B cell (primary cell): ENCODE measurements at regions not wholly inside any gene's neighbourhood (a gene's known extent, or its start where the extent isn't known, plus 50 kb on each side); places are given as distances from the start of the nearest gene placed in this dataset.

Experiments
- ATAC-seq: fragments of 200-7000 bp; cut with Tn5 transposase; one replicate; pipeline ENCODE4 v1.10.0; 2021; ENCODE audit warnings: low read depth, mild to moderate bottlenecking, moderate number of reproducible peaks, moderate library complexity
- CTCF ChIA-PET: fragments of 350-600 bp; sonication (Branson Sonifier 250); formaldehyde crosslinking; loops from one replicate; lab custom pipeline; 2021; ENCODE audit warnings: antibody characterized with exemption, inconsistent platforms; lab: Charles Lee
- POLR2A ChIA-PET: fragments of 350-600 bp; sonication (Branson Sonifier 250); formaldehyde crosslinking; loops from one replicate; lab custom pipeline; 2021; ENCODE audit warnings: antibody characterized with exemption; lab: Charles Lee
- DNase-seq: peaks from one replicate; pipeline ENCODE4 v3.0.0; 2013
- H2AFZ ChIP-seq: 2 replicates; pipeline ENCODE4 v1.6.1; 2012; ENCODE audit warnings: mild to moderate bottlenecking, low read depth, low read length; ENCODE audit not compliant: insufficient read depth, poor library complexity, severe bottlenecking
- H3K27ac ChIP-seq, 2 donors: 1 replicate in 1 of 2; 2 replicates in 1 of 2; pipeline ENCODE4 v1.5.1; 2012 to 2013; ENCODE audit warnings: low read length in 2 of 2, mild to moderate bottlenecking in 2 of 2, moderate library complexity in 1 of 2
- H3K27me3 ChIP-seq, 4 experiments: fragments of 200-600 bp in 1 of 4; sonication (generic) in 1 of 4; replicated peaks in 1 of 4; 1 replicate in 2 of 4; 2 replicates in 2 of 4; pipeline versions ENCODE4 v1.6.1 to v1.7.0; 2013 to 2016; ENCODE audit warnings: low read length in 3 of 4, mild to moderate bottlenecking in 2 of 4, mixed read lengths in 1 of 4, moderate library complexity in 1 of 4; ENCODE audit not compliant: insufficient read depth in 4 of 4, control insufficient read depth in 3 of 4; ENCODE audit errors: control extremely low read depth in 1 of 4
- H3K36me3 ChIP-seq, 2 experiments: replicated peaks in 1 of 2; 1 replicate in 1 of 2; 2 replicates in 1 of 2; pipeline versions ENCODE4 v1.6.1 to v1.7.1; 2013; ENCODE audit warnings: low read length in 1 of 2; ENCODE audit not compliant: insufficient read depth in 2 of 2, control insufficient read depth in 1 of 2; ENCODE audit errors: control extremely low read depth in 1 of 2, extremely low read depth in 1 of 2
- H3K4me1 ChIP-seq, 2 donors: fragments of 200-600 bp in 1 of 2; sonication (generic) in 1 of 2; 1 replicate in 1 of 2; 2 replicates in 1 of 2; pipeline versions ENCODE4 v1.5.1 to v1.6.1; 2013 to 2017; ENCODE audit warnings: low read length in 2 of 2; ENCODE audit not compliant: control insufficient read depth in 2 of 2, insufficient read depth in 2 of 2
- H3K4me2 ChIP-seq: replicated peaks from 2 replicates; pipeline ENCODE3; 2012; ENCODE audit warnings: mild to moderate bottlenecking, low read depth, low read length; ENCODE audit not compliant: poor library complexity, severe bottlenecking
- H3K4me3 ChIP-seq, 5 experiments: fragments of 200-600 bp in 1 of 5; sonication (generic) in 1 of 5; 1 replicate in 3 of 5; 2 replicates in 2 of 5; pipeline versions ENCODE4 v1.5.1 to v1.7.0; 2011 to 2016; ENCODE audit warnings: low read length in 4 of 5, mild to moderate bottlenecking in 4 of 5, low read depth in 2 of 5, control low read depth in 1 of 5, moderate library complexity in 1 of 5; ENCODE audit not compliant: insufficient read depth in 1 of 5; ENCODE audit errors: control extremely low read depth in 1 of 5, extremely low read depth in 1 of 5
- H3K79me2 ChIP-seq: fragments of 200-600 bp; sonication (generic); one replicate; pipeline ENCODE4 v1.6.0; 2016; ENCODE audit warnings: low read length; ENCODE audit not compliant: control insufficient read depth, insufficient read depth
- H3K9ac ChIP-seq: fragments of 200-600 bp; sonication (generic); 2 replicates; pipeline ENCODE4 v1.6.1; 2017; ENCODE audit warnings: mild to moderate bottlenecking, low read length, moderate library complexity
- H3K9me3 ChIP-seq, 3 donors: one replicate each; pipeline versions ENCODE4 v1.6.1 to v1.7.1; 2013; ENCODE audit warnings: low read length in 2 of 3; ENCODE audit not compliant: control insufficient read depth in 2 of 3, insufficient read depth in 1 of 3; ENCODE audit errors: control extremely low read depth in 1 of 3
- H4K20me1 ChIP-seq: 2 replicates; pipeline ENCODE4 v1.6.0; 2012; ENCODE audit warnings: mild to moderate bottlenecking, low read length; ENCODE audit not compliant: insufficient read depth, control insufficient read depth, poor library complexity, severe bottlenecking
- H3K27ac Mint-ChIP-seq: one replicate; pipeline ENCODE4 v1.8.0; 2021; ENCODE audit warnings: mixed read lengths
- H3K27me3 Mint-ChIP-seq: one replicate; pipeline ENCODE4 v1.8.0; 2021; ENCODE audit warnings: mixed read lengths
- H3K4me1 Mint-ChIP-seq: one replicate; pipeline ENCODE4 v1.8.0; 2021; ENCODE audit warnings: mixed read lengths
- H3K4me3 Mint-ChIP-seq: one replicate; pipeline ENCODE4 v1.8.0; 2021; ENCODE audit warnings: mixed read lengths
- H3K9me3 Mint-ChIP-seq: one replicate; pipeline ENCODE4 v1.8.0; 2022; ENCODE audit warnings: mixed read lengths; ENCODE audit not compliant: insufficient read depth
- CTCF ChIP-seq: fragments of 200-600 bp; IDR thresholded peaks from one replicate; pipeline ENCODE4 v1.8.0; 2022; ENCODE audit warnings: antibody characterized with exemption, mild to moderate bottlenecking
- EZH2 ChIP-seq: IDR thresholded peaks from 2 replicates; pipeline ENCODE4 v1.6.1; 2012; ENCODE audit warnings: borderline replicate concordance, low read depth, mild to moderate bottlenecking, moderate library complexity, low read length; ENCODE audit not compliant: insufficient read depth, poor library complexity, severe bottlenecking
- WGBS: methylation state at CpG from one replicate; pipeline ENCODE4 v1.1.5; 2013; ENCODE audit warnings: missing lambda C conversion rate; ENCODE audit not compliant: insufficient coverage; 5-methylcytosine and 5-hydroxymethylcytosine counted together
- intact Hi-C: fragments of 100-400 bp; cut with micrococcal nuclease; formaldehyde crosslinking; loops from one replicate; pipeline ENCODE4 v1.10.0; 2022

- no peaks in the 10 kb centered on the region for H4K20me1 ChIP-seq
- H3K27ac ChIP-seq, result no peak overlapping the region
- H3K4me1 Mint-ChIP-seq, result no peaks in the 10 kb centered on the region
- H3K79me2 ChIP-seq, result no peaks in the 10 kb centered on the region
- no peak overlapping the region for H3K4me3 ChIP-seq
- H3K4me1 ChIP-seq, result no peaks in the 10 kb centered on the region
- intact Hi-C loops, result no loop called here
- POLR2A ChIA-PET, result no interaction called here
- no peak overlapping the region for H3K9ac ChIP-seq
- H3K36me3 ChIP-seq, result no peaks in the 10 kb centered on the region
- H2AFZ ChIP-seq, result no peak overlapping the region
- peaks cover 0 to 3% (median 0%) of the 10 kb centered on the region in 3 donors for H3K9me3 ChIP-seq
- DNase-seq (no peak), ATAC-seq (no peak)
- H3K4me3 Mint-ChIP-seq, result no peak overlapping the region
- TF ChIP-seq CTCF (no peak), EZH2 (no peak)
- H3K27me3 ChIP-seq, result no peaks in the 10 kb centered on the region
- no peak overlapping the region for H3K4me2 ChIP-seq
- H3K27me3 Mint-ChIP-seq, result no peaks in the 10 kb centered on the region
- no peak overlapping the region for H3K27ac Mint-ChIP-seq
- CTCF ChIA-PET, result interaction anchor here (1.2 kb wide), 1 partner anchor 9 kb away, joined by 3 read pairs; no protein-coding TSS in a partner anchor
- H3K9me3 Mint-ChIP-seq, result no peaks in the 10 kb centered on the region
Measured at GRCh38 chr4:30879855-30880598, 159.9 kb downstream of the PCDH7 start.

GRCh38 chr4:30881985-30882384 is 161.8 kb downstream of the PCDH7 start:
- no peaks in the 10 kb centered on the region for H3K4me1 Mint-ChIP-seq
- no peaks in the 10 kb centered on the region for H3K9me3 Mint-ChIP-seq
- ChIA-PET CTCF (no interaction called here), POLR2A (no interaction called here)
- H3K4me1 ChIP-seq, result no peaks in the 10 kb centered on the region
- intact Hi-C loops, result no loop called here
- no peak overlapping the region for H3K27ac ChIP-seq
- no peak overlapping the region for H3K9ac ChIP-seq
- no peak overlapping the region for H3K4me2 ChIP-seq
- ATAC-seq, result no peak
- H3K27me3 Mint-ChIP-seq, result no peaks in the 10 kb centered on the region
- no peaks in the 10 kb centered on the region for H3K79me2 ChIP-seq
- peaks cover 0 to 3% (median 0%) of the 10 kb centered on the region in 3 donors for H3K9me3 ChIP-seq
- TF ChIP-seq EZH2, result no peak
- TF ChIP-seq CTCF, result no peak
- no peaks in the 10 kb centered on the region for H4K20me1 ChIP-seq
- 83% methylated on average over 1 of the region's 2 CpGs for WGBS
- no peak overlapping the region for H3K27ac Mint-ChIP-seq
- H3K27me3 ChIP-seq, result no peaks in the 10 kb centered on the region
- DNase-seq, result no peak
- no peaks in the 10 kb centered on the region for H3K36me3 ChIP-seq
- H2AFZ ChIP-seq, result no peak overlapping the region
- H3K4me3 ChIP-seq, result no peak overlapping the region
- H3K4me3 Mint-ChIP-seq, result no peak overlapping the region
